ENCODE measurements at regions not wholly inside any gene's neighbourhood (a gene's known extent, or its start where the extent isn't known, plus 50 kb on each side); places are given as distances from the start of the nearest gene placed in this dataset.

DNA sequence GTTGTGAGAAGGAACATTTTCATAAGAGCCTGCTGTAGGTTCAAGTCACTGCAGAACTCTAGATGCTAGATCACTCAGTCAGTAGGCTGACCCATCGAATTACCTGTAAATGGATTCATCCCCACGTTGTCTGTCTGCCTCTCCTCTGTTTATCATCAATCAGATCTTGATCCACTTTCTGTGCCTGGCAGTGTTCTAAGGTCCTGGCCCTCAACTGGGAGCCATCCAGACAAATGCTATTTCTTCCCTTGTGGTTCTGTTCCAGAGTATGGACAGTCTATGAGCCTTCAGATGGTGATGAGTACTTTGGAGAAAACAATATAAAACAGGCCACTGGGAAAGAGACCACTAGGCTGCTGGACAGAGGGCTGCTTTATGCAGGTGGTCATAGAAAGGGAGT, 699.4 kb upstream of the TMEM132C start:
- TF ChIP-seq, protein P1, sequence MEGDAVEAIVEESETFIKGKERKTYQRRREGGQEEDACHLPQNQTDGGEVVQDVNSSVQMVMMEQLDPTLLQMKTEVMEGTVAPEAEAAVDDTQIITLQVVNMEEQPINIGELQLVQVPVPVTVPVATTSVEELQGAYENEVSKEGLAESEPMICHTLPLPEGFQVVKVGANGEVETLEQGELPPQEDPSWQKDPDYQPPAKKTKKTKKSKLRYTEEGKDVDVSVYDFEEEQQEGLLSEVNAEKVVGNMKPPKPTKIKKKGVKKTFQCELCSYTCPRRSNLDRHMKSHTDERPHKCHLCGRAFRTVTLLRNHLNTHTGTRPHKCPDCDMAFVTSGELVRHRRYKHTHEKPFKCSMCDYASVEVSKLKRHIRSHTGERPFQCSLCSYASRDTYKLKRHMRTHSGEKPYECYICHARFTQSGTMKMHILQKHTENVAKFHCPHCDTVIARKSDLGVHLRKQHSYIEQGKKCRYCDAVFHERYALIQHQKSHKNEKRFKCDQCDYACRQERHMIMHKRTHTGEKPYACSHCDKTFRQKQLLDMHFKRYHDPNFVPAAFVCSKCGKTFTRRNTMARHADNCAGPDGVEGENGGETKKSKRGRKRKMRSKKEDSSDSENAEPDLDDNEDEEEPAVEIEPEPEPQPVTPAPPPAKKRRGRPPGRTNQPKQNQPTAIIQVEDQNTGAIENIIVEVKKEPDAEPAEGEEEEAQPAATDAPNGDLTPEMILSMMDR (IDR thresholded peaks at IDR 0.05), result no peak
- no peak for TF ChIP-seq EZH2phosphoT487 (IDR thresholded peaks at IDR 0.05)
- no peak for TF ChIP-seq EZH2 (IDR thresholded peaks at IDR 0.05)
